ENCODE measurements at regions not wholly inside any gene's neighbourhood (a gene's known extent, or its start where the extent isn't known, plus 50 kb on each side); places are given as distances from the start of the nearest gene placed in this dataset.

DNA sequence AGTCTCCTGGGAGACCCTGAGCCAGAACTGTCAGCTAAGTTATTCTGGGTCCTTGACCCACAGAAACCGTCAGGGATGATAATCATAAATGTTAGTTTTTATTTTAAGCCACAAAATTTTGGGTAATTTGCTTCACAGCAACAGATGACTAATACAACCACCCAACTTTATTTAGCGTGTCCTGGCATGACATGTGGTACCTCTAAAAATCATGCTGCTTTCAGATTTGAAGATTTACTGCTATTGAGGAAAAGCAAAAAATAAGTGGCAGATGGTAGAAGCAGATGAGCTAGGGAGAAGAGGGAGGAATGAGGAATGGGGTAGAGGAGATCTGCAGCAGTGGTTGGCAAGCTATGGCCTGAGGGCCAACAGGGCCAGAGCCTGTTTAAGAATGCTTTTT, 90.4 kb downstream of the TMEM100 start:
- TF ChIP-seq, protein P1, sequence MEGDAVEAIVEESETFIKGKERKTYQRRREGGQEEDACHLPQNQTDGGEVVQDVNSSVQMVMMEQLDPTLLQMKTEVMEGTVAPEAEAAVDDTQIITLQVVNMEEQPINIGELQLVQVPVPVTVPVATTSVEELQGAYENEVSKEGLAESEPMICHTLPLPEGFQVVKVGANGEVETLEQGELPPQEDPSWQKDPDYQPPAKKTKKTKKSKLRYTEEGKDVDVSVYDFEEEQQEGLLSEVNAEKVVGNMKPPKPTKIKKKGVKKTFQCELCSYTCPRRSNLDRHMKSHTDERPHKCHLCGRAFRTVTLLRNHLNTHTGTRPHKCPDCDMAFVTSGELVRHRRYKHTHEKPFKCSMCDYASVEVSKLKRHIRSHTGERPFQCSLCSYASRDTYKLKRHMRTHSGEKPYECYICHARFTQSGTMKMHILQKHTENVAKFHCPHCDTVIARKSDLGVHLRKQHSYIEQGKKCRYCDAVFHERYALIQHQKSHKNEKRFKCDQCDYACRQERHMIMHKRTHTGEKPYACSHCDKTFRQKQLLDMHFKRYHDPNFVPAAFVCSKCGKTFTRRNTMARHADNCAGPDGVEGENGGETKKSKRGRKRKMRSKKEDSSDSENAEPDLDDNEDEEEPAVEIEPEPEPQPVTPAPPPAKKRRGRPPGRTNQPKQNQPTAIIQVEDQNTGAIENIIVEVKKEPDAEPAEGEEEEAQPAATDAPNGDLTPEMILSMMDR (IDR thresholded peaks at IDR 0.05; ENCODE audit: low read depth, low read length, missing input control) = no peak
- TF ChIP-seq EGR1 (IDR thresholded peaks at IDR 0.05; ENCODE audit: low read depth in 2 of 2) (no peak), HNF4A (conservative IDR thresholded peaks at IDR 0.05) (no peak), NR2F2 (IDR thresholded peaks at IDR 0.05) (no peak), YY1 (IDR thresholded peaks at IDR 0.05) (no peak), TAF1 (conservative IDR thresholded peaks at IDR 0.05) (no peak)
- TF ChIP-seq, protein P2, sequence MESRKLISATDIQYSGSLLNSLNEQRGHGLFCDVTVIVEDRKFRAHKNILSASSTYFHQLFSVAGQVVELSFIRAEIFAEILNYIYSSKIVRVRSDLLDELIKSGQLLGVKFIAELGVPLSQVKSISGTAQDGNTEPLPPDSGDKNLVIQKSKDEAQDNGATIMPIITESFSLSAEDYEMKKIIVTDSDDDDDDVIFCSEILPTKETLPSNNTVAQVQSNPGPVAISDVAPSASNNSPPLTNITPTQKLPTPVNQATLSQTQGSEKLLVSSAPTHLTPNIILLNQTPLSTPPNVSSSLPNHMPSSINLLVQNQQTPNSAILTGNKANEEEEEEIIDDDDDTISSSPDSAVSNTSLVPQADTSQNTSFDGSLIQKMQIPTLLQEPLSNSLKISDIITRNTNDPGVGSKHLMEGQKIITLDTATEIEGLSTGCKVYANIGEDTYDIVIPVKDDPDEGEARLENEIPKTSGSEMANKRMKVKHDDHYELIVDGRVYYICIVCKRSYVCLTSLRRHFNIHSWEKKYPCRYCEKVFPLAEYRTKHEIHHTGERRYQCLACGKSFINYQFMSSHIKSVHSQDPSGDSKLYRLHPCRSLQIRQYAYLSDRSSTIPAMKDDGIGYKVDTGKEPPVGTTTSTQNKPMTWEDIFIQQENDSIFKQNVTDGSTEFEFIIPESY (IDR thresholded peaks at IDR 0.05) = no peak
- TF ChIP-seq, protein P3, sequence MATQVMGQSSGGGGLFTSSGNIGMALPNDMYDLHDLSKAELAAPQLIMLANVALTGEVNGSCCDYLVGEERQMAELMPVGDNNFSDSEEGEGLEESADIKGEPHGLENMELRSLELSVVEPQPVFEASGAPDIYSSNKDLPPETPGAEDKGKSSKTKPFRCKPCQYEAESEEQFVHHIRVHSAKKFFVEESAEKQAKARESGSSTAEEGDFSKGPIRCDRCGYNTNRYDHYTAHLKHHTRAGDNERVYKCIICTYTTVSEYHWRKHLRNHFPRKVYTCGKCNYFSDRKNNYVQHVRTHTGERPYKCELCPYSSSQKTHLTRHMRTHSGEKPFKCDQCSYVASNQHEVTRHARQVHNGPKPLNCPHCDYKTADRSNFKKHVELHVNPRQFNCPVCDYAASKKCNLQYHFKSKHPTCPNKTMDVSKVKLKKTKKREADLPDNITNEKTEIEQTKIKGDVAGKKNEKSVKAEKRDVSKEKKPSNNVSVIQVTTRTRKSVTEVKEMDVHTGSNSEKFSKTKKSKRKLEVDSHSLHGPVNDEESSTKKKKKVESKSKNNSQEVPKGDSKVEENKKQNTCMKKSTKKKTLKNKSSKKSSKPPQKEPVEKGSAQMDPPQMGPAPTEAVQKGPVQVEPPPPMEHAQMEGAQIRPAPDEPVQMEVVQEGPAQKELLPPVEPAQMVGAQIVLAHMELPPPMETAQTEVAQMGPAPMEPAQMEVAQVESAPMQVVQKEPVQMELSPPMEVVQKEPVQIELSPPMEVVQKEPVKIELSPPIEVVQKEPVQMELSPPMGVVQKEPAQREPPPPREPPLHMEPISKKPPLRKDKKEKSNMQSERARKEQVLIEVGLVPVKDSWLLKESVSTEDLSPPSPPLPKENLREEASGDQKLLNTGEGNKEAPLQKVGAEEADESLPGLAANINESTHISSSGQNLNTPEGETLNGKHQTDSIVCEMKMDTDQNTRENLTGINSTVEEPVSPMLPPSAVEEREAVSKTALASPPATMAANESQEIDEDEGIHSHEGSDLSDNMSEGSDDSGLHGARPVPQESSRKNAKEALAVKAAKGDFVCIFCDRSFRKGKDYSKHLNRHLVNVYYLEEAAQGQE (IDR thresholded peaks at IDR 0.05) = no peak
- TF ChIP-seq, protein P4, sequence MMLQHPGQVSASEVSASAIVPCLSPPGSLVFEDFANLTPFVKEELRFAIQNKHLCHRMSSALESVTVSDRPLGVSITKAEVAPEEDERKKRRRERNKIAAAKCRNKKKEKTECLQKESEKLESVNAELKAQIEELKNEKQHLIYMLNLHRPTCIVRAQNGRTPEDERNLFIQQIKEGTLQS (IDR thresholded peaks at IDR 0.05) = no peak
- TF ChIP-seq, protein P5, sequence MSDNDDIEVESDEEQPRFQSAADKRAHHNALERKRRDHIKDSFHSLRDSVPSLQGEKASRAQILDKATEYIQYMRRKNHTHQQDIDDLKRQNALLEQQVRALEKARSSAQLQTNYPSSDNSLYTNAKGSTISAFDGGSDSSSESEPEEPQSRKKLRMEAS (IDR thresholded peaks at IDR 0.05) = no peak

All from liver (tissue), 3 donors.